Endothelial cell of umbilical vein (primary cell): ENCODE measurements at regions not wholly inside any gene's neighbourhood (a gene's known extent, or its start where the extent isn't known, plus 50 kb on each side); places are given as distances from the start of the nearest gene placed in this dataset.

ENCODE experiments used
- BruUV-seq: library from RNA; stranded (reverse); fragments of 400-500 nt; replicated peaks from 2 replicates; lab custom pipeline; 2021; lab: Mats Ljungman, UMichigan
- CTCF ChIA-PET: fragments of 300-600, 350-600 bp; sonication (Branson Sonifier 250); formaldehyde crosslinking; loops from one replicate; lab custom pipeline; 2021; ENCODE audit warnings: antibody characterized with exemption, inconsistent platforms; lab: Charles Lee
- POLR2A ChIA-PET: fragments of 300-600, 350-600 bp; sonication (Branson Sonifier 250); formaldehyde crosslinking; loops from one replicate; lab custom pipeline; 2021; ENCODE audit warnings: antibody characterized with exemption, inconsistent platforms; lab: Charles Lee
- DNase-seq: peaks from one replicate; pipeline ENCODE4 v3.0.0-alpha.2; 2011; ENCODE audit warnings: low read depth, low spot score
- FAIRE-seq: peaks from 2 replicates; lab custom pipeline; 2011; peaks lifted over from hg19 to GRCh38; lab: Jason Lieb, UNC
- H2AFZ ChIP-seq: 2 replicates; pipeline ENCODE4 v1.6.0; 2012; ENCODE audit warnings: low read depth, low read length, control low read depth, inconsistent platforms
- H3K27ac ChIP-seq: 2 replicates; pipeline ENCODE4 v1.5.1; 2011; ENCODE audit warnings: low read depth, mild to moderate bottlenecking, control low read depth, low read length, moderate library complexity; ENCODE audit not compliant: insufficient read depth
- H3K27me3 ChIP-seq, 2 experiments: 2 replicates each; pipeline versions ENCODE4 v1.6.0 to v1.6.1; 2011; ENCODE audit warnings: low read length in 2 of 2, mixed read lengths in 1 of 2; ENCODE audit not compliant: control insufficient read depth in 2 of 2, insufficient read depth in 2 of 2
- H3K36me3 ChIP-seq, 2 experiments: 2 replicates in 1 of 2; 3 replicates in 1 of 2; pipeline ENCODE4 v1.5.1; 2011; ENCODE audit warnings: low read length in 2 of 2, mild to moderate bottlenecking in 1 of 2, moderate library complexity in 1 of 2; ENCODE audit not compliant: control insufficient read depth in 2 of 2, insufficient read depth in 2 of 2; ENCODE audit errors: extremely low read depth in 1 of 2
- H3K4me1 ChIP-seq: 3 replicates; pipeline ENCODE4 v1.5.1; 2011; ENCODE audit warnings: mild to moderate bottlenecking, low read length; ENCODE audit not compliant: control insufficient read depth, insufficient read depth; ENCODE audit errors: extremely low read depth
- H3K4me2 ChIP-seq: 2 replicates; pipeline ENCODE4 v1.6.1; 2011; ENCODE audit warnings: low read length, control low read depth, mixed read lengths; ENCODE audit not compliant: insufficient read depth
- H3K4me3 ChIP-seq, 3 experiments: fragments of 200-600 bp in 1 of 3; sonication (generic), shearing (Covaris generic) in 1 of 3; replicated peaks in 1 of 3; 2 replicates each; pipeline ENCODE4 v1.5.1; 2011 to 2016; ENCODE audit warnings: control low read depth in 3 of 3, low read length in 3 of 3, mild to moderate bottlenecking in 2 of 3, inconsistent platforms in 1 of 3, low read depth in 1 of 3, moderate library complexity in 1 of 3; ENCODE audit not compliant: insufficient read depth in 1 of 3
- H3K79me2 ChIP-seq: 2 replicates; pipeline ENCODE4 v1.6.0; 2012; ENCODE audit warnings: low read length, inconsistent platforms; ENCODE audit not compliant: control insufficient read depth, insufficient read depth
- H3K9ac ChIP-seq: replicated peaks from 2 replicates; pipeline ENCODE3; 2011; ENCODE audit warnings: low read length, control low read depth; ENCODE audit not compliant: insufficient read depth; ENCODE audit errors: extremely low read depth
- H3K9me1 ChIP-seq: replicated peaks from 3 replicates; pipeline ENCODE4 v1.6.0; 2011; ENCODE audit warnings: mild to moderate bottlenecking, low read length; ENCODE audit not compliant: control insufficient read depth, insufficient read depth; ENCODE audit errors: extremely low read depth
- H3K9me3 ChIP-seq: replicated peaks from 2 replicates; pipeline ENCODE4 v1.5.1; 2012; ENCODE audit warnings: low read length, inconsistent platforms; ENCODE audit not compliant: control insufficient read depth, insufficient read depth
- H4K20me1 ChIP-seq: replicated peaks from 2 replicates; pipeline ENCODE3; 2011; ENCODE audit warnings: mild to moderate bottlenecking, low read length; ENCODE audit not compliant: control insufficient read depth, insufficient read depth; ENCODE audit errors: extremely low read depth
- CTCF ChIP-seq, 2 donors: IDR thresholded peaks; 1 replicate in 1 of 2; 2 replicates in 1 of 2; pipeline ENCODE4 v1.5.1; 2011; ENCODE audit warnings: low read length in 2 of 2, mild to moderate bottlenecking in 2 of 2, moderate library complexity in 2 of 2, control low read depth in 1 of 2, inconsistent platforms in 1 of 2, low read depth in 1 of 2; ENCODE audit not compliant: insufficient read depth in 1 of 2; ENCODE audit errors: extremely low read depth in 1 of 2
- EZH2 ChIP-seq: IDR thresholded peaks from 2 replicates; pipeline ENCODE4 v1.6.1; 2012; ENCODE audit warnings: borderline replicate concordance, low read depth, mild to moderate bottlenecking, moderate library complexity, low read length, inconsistent platforms; ENCODE audit not compliant: severe bottlenecking
- FOS ChIP-seq: IDR thresholded peaks from 2 replicates; pipeline ENCODE4 v1.6.1; 2011; ENCODE audit warnings: mild to moderate bottlenecking, low read length, moderate library complexity, borderline replicate concordance; ENCODE audit not compliant: insufficient read depth
- GATA2 ChIP-seq: IDR thresholded peaks from 2 replicates; pipeline ENCODE4 v1.7.0; 2011; ENCODE audit warnings: low read depth, mild to moderate bottlenecking, moderate library complexity, mixed read lengths, low read length; ENCODE audit not compliant: insufficient read length, insufficient read depth
- JUN ChIP-seq: IDR thresholded peaks from 2 replicates; pipeline ENCODE4 v1.6.1; 2011; ENCODE audit warnings: borderline replicate concordance, low read depth; ENCODE audit not compliant: insufficient read length, insufficient read depth
- MAX ChIP-seq: IDR thresholded peaks from 2 replicates; pipeline ENCODE4 v1.6.1; 2011; ENCODE audit not compliant: insufficient read depth, insufficient read length
- MYC ChIP-seq: IDR thresholded peaks from one replicate; pipeline ENCODE4 v1.6.1; 2011; ENCODE audit warnings: mild to moderate bottlenecking, low read depth, low read length
- POLR2A ChIP-seq: IDR thresholded peaks from 2 replicates; pipeline ENCODE4 v1.6.1; 2012; ENCODE audit warnings: low read depth, mild to moderate bottlenecking, control low read depth, low read length
- POLR2AphosphoS5 ChIP-seq: IDR thresholded peaks from 2 replicates; pipeline ENCODE4 v1.6.1; 2012; ENCODE audit warnings: low read depth, mild to moderate bottlenecking, control low read depth, low read length, moderate library complexity; ENCODE audit not compliant: insufficient read depth
- dilution Hi-C: fragments of 300-500 bp; cut with MboI; formaldehyde crosslinking; loops from one replicate; pipeline ENCODE4 v1.15.0; 2019; ENCODE audit warnings: low sequenced_read_pairs; ENCODE audit not compliant: extremely low pct_ligation_motif_present
- intact Hi-C: fragments of 100-400 bp; cut with micrococcal nuclease; formaldehyde crosslinking; loops from one replicate; pipeline ENCODE4 v1.10.0; 2022

- Histone ChIP-seq H3K9ac (no peak overlapping the region), H3K4me1 (no peaks in the 10 kb centered on the region), H3K9me3 (no peaks in the 10 kb centered on the region), H3K9me1 (no peaks in the 10 kb centered on the region), H3K79me2 (no peaks in the 10 kb centered on the region), H3K36me3 (no peaks in the 10 kb centered on the region), H3K4me2 (no peak overlapping the region), H3K4me3 (no peak overlapping the region), H3K27ac (no peak overlapping the region), H2AFZ (no peak overlapping the region), H3K27me3 (no peaks in the 10 kb centered on the region), H4K20me1 (no peaks in the 10 kb centered on the region)
- dilution Hi-C loops (no loop called here), intact Hi-C loops (no loop called here)
- no TSS peak for BruUV-seq
- DNase-seq (no peak), FAIRE-seq (no peak)
- TF ChIP-seq EZH2, result no peak
- ChIA-PET POLR2A (no interaction called here), CTCF (no interaction called here)
Measured at GRCh38 chr2:219706823-219707281, 79.4 kb downstream of the SLC4A3 start.

GRCh38 chr2:219707496-219708285 lies 80.3 kb downstream of the SLC4A3 start:
- dilution Hi-C loops (no loop called here), intact Hi-C loops (no loop called here)
- no peak overlapping the region for H3K4me3 ChIP-seq
- H4K20me1 ChIP-seq, result no peaks in the 10 kb centered on the region
- DNase-seq (no peak), FAIRE-seq (no peak)
- H3K27ac ChIP-seq, result no peak overlapping the region
- TF ChIP-seq POLR2AphosphoS5, result no peak
- no peak for TF ChIP-seq MYC
- no peak for TF ChIP-seq JUN
- no peak for TF ChIP-seq MAX
- no peak for TF ChIP-seq GATA2
- TF ChIP-seq FOS, result no peak
- TF ChIP-seq EZH2, result no peak
- no peak for TF ChIP-seq POLR2A
- TF ChIP-seq CTCF (IDR thresholded peaks at IDR 0.05; ENCODE audit: extremely low read depth in 1 of 2, insufficient read depth in 1 of 2, low read depth in 1 of 2, low read length in 2 of 2), result no peak
- ChIA-PET POLR2A (no interaction called here), CTCF (no interaction called here)
- no peaks in the 10 kb centered on the region for H3K9me3 ChIP-seq
- H3K79me2 ChIP-seq, result no peaks in the 10 kb centered on the region
- no TSS peak for BruUV-seq
- H3K27me3 ChIP-seq, result no peaks in the 10 kb centered on the region
- no peak overlapping the region for H2AFZ ChIP-seq
- no peaks in the 10 kb centered on the region for H3K4me1 ChIP-seq
- no peaks in the 10 kb centered on the region for H3K9me1 ChIP-seq
- H3K4me2 ChIP-seq, result no peak overlapping the region
- H3K36me3 ChIP-seq, result no peaks in the 10 kb centered on the region
- H3K9ac ChIP-seq, result no peak overlapping the region
